UCSD-AML1 (cell line): ENCODE measurements at regions not wholly inside any gene's neighbourhood (a gene's known extent, or its start where the extent isn't known, plus 50 kb on each side); places are given as distances from the start of the nearest gene placed in this dataset.

ENCODE experiments used
- DNase-seq: peaks from one replicate; lab custom pipeline; 2025; ENCODE audit not compliant: unreplicated experiment; lab: John Stamatoyannopoulos, UW

GRCh38 chr3:117356091-117356705 lies 646.6 kb downstream of the TUSC7 start:
- DNase-seq: no peak

GRCh38 chr3:117358717-117359314 lies 649.2 kb downstream of the TUSC7 start:
- no peak for DNase-seq

GRCh38 chr3:117366574-117366973 lies 657.0 kb downstream of the TUSC7 start:
- DNase-seq: no peak

- DNase-seq: no peak
Observed at GRCh38 chr3:117367861-117368260, 658.3 kb downstream of the TUSC7 start.

GRCh38 chr3:117380631-117381030 lies 671.1 kb downstream of the TUSC7 start:
- no peak for DNase-seq

GRCh38 chr3:117393119-117393518 lies 683.5 kb downstream of the TUSC7 start:
- DNase-seq: no peak

GRCh38 chr3:117398141-117398899 lies 688.7 kb downstream of the TUSC7 start:
- no peak for DNase-seq

- no peak for DNase-seq
Observed at GRCh38 chr3:117399311-117400078, 689.9 kb downstream of the TUSC7 start.

GRCh38 chr3:117400303-117400702 lies 690.7 kb downstream of the TUSC7 start:
- DNase-seq: no peak

- no peak for DNase-seq
Observed at GRCh38 chr3:117404141-117404540, 694.6 kb downstream of the TUSC7 start.

GRCh38 chr3:117404730-117405129 lies 695.2 kb downstream of the TUSC7 start:
- no peak for DNase-seq

GRCh38 chr3:117405359-117405758 lies 695.8 kb downstream of the TUSC7 start:
- no peak for DNase-seq

GRCh38 chr3:117407317-117407716 lies 697.7 kb downstream of the TUSC7 start:
- no peak for DNase-seq

- DNase-seq: no peak
Observed at GRCh38 chr3:117408811-117409210, 699.2 kb downstream of the TUSC7 start.

GRCh38 chr3:117409256-117409655 lies 699.7 kb downstream of the TUSC7 start:
- DNase-seq: no peak

GRCh38 chr3:117409701-117410459 lies 700.3 kb downstream of the TUSC7 start:
- peak; percentile 8 for DNase-seq

GRCh38 chr3:117411971-117412370 lies 702.4 kb downstream of the TUSC7 start:
- DNase-seq: peak; percentile 75

GRCh38 chr3:117417411-117417810 lies 707.8 kb downstream of the TUSC7 start:
- no peak for DNase-seq

GRCh38 chr3:117427081-117427480 lies 717.5 kb downstream of the TUSC7 start:
- DNase-seq: no peak

GRCh38 chr3:117433427-117433826 lies 723.8 kb downstream of the TUSC7 start:
- no peak for DNase-seq
